ENCODE measurements at regions not wholly inside any gene's neighbourhood (a gene's known extent, or its start where the extent isn't known, plus 50 kb on each side); places are given as distances from the start of the nearest gene placed in this dataset.

DNA sequence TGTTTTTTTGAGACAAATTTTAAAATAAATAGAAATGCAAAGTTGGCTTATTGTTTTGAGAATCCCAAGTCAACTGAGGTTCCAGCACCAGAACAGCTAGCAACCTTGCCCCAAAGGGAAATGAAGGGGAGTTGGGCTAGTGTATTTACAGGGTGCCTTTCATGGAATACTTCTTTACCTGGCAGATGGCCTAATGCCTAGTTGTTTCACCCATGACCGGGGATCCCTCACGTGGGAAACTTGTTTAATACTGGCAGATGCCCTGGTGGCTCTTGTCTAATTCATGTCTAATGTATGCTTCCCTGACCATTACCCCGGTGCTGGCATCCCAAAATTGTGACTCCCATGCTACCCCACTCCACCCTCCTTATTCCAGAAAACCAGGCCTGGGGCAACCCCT is 861.1 kb upstream of the ZWINT start:
- TF ChIP-seq, protein P1, sequence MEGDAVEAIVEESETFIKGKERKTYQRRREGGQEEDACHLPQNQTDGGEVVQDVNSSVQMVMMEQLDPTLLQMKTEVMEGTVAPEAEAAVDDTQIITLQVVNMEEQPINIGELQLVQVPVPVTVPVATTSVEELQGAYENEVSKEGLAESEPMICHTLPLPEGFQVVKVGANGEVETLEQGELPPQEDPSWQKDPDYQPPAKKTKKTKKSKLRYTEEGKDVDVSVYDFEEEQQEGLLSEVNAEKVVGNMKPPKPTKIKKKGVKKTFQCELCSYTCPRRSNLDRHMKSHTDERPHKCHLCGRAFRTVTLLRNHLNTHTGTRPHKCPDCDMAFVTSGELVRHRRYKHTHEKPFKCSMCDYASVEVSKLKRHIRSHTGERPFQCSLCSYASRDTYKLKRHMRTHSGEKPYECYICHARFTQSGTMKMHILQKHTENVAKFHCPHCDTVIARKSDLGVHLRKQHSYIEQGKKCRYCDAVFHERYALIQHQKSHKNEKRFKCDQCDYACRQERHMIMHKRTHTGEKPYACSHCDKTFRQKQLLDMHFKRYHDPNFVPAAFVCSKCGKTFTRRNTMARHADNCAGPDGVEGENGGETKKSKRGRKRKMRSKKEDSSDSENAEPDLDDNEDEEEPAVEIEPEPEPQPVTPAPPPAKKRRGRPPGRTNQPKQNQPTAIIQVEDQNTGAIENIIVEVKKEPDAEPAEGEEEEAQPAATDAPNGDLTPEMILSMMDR (IDR thresholded peaks at IDR 0.05; ENCODE audit: low read depth, low read length): no peak
- TF ChIP-seq EZH2phosphoT487 (IDR thresholded peaks at IDR 0.05; ENCODE audit: low read depth): no peak

All from OCI-LY3 (cell line).